Left lung (tissue), 4 donors: ENCODE measurements at regions not wholly inside any gene's neighbourhood (a gene's known extent, or its start where the extent isn't known, plus 50 kb on each side); places are given as distances from the start of the nearest gene placed in this dataset.

Source experiments
- ATAC-seq: fragments of 200-7000 bp; cut with Tn5 transposase; one replicate; pipeline ENCODE4 v1.9.1; 2020; ENCODE audit warnings: moderate library complexity
- DNase-seq, 4 donors: peaks; one replicate each; pipeline ENCODE4 v3.0.0-alpha.2; 2013 to 2020
- H3K27ac ChIP-seq, 2 donors: fragments of 200-600 bp; sonication (generic) in 1 of 2; one replicate each; pipeline versions ENCODE4 v1.5.0 to v1.8.0; 2020 to 2021
- H3K27me3 ChIP-seq, 2 donors: fragments of 200-600 bp; sonication (generic) in 1 of 2; one replicate each; pipeline versions ENCODE4 v1.5.0 to v1.8.0; 2020 to 2021
- H3K36me3 ChIP-seq, 2 donors: fragments of 200-600 bp; sonication (generic) in 1 of 2; one replicate each; pipeline versions ENCODE4 v1.5.0 to v1.8.0; 2020 to 2021
- H3K4me1 ChIP-seq, 2 donors: fragments of 200-600 bp; one replicate each; pipeline ENCODE4 v1.8.0; 2021
- H3K4me3 ChIP-seq, 2 donors: fragments of 200-600 bp; sonication (generic) in 1 of 2; one replicate each; pipeline versions ENCODE4 v1.5.0 to v1.8.0; 2020 to 2021; ENCODE audit warnings: mild to moderate bottlenecking in 1 of 2
- H3K9me3 ChIP-seq, 2 donors: fragments of 200-600 bp; sonication (generic) in 1 of 2; one replicate each; pipeline versions ENCODE4 v1.5.0 to v1.8.0; 2020 to 2021
- intact Hi-C, 2 donors: fragments of 100-400 bp; cut with DNase I; formaldehyde crosslinking; loops; one replicate each; pipeline versions ENCODE4 v1.11.2 to v1.14.2; 2022
- TF ChIP-seq, protein P1 (sequence below), 2 donors: fragments of 200-600 bp; sonication (generic) in 1 of 2; IDR thresholded peaks; one replicate each; pipeline versions ENCODE4 v1.5.0 to v1.8.0; 2021; ENCODE audit warnings: antibody characterized with exemption in 2 of 2
- donor health status: DM: no; HTN: yes; CAD: no.
- donor health status: DM: no; HTN: no; CAD: no.

DNA sequence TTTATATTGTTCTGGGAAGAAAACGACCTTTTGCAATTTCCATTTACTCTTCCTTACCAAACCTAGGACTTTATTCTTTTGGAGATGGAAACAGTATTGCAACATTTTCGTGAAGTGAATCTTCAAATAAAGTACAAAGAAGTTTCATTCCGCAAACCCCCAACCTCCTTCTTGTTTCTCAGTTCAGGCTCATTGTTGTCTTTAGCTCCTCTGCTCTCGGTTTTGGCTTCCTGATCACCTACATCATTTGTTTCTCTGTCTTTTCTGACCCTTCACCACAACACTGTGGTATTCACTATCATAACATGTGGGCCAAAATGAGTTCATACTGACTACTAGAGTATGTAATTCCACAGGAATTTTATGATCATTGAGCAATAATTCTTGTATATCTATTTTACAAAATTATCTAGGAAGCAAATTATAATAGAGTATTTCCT lies 266.8 kb downstream of the ADAMTS20 start:
- H3K4me1 ChIP-seq = peaks cover 0 to 6% of the 10 kb centered on the region in 2 donors
- DNase-seq (no peak), ATAC-seq (peak; percentile 61)
- TF ChIP-seq, protein P1, sequence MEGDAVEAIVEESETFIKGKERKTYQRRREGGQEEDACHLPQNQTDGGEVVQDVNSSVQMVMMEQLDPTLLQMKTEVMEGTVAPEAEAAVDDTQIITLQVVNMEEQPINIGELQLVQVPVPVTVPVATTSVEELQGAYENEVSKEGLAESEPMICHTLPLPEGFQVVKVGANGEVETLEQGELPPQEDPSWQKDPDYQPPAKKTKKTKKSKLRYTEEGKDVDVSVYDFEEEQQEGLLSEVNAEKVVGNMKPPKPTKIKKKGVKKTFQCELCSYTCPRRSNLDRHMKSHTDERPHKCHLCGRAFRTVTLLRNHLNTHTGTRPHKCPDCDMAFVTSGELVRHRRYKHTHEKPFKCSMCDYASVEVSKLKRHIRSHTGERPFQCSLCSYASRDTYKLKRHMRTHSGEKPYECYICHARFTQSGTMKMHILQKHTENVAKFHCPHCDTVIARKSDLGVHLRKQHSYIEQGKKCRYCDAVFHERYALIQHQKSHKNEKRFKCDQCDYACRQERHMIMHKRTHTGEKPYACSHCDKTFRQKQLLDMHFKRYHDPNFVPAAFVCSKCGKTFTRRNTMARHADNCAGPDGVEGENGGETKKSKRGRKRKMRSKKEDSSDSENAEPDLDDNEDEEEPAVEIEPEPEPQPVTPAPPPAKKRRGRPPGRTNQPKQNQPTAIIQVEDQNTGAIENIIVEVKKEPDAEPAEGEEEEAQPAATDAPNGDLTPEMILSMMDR (IDR thresholded peaks at IDR 0.05) = no peak
- H3K27me3 ChIP-seq = no peaks in the 10 kb centered on the region
- H3K36me3 ChIP-seq = no peaks in the 10 kb centered on the region
- intact Hi-C loops = no loop called here
- no peaks in the 10 kb centered on the region for H3K9me3 ChIP-seq
- no peak overlapping the region for H3K27ac ChIP-seq
- H3K4me3 ChIP-seq = no peak overlapping the region

DNA sequence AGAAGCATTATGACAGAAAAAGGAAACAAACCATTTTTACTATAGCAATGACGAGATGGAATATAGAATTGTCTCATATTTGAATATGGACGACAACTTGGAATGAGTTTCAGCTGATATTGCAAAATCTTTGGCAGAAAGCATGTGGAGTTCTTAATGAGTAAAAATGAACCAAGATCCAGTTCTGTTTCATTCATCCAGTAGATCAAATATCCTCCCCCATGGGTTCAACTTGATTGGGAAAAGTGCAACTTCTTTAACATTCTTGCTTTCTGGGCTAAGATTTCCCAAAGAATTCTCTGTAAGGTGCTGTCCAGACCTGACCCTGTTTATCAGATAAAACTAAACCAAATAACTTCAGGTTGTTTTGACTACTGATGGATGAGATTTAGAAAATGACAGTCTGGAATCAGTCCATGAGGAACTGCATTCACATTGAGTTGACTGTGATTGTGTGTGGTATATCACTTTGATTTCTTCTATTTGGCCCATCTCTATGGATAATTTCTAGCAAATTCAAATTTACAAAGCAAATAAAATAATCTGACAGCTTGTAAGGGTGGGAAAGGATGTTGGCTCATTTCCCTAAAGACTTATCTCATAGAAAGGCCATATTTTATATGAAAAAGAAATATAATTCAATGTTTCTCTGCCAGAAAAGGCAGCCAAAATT lies 267.4 kb downstream of the ADAMTS20 start:
- intact Hi-C loops = no loop called here
- Histone ChIP-seq H3K27ac (no peak overlapping the region), H3K36me3 (no peaks in the 10 kb centered on the region), H3K4me1 (peaks cover 0 to 4% of the 10 kb centered on the region in 2 donors), H3K27me3 (no peaks in the 10 kb centered on the region), H3K9me3 (no peaks in the 10 kb centered on the region), H3K4me3 (no peak overlapping the region)
- DNase-seq (no peak), ATAC-seq (no peak)
- TF ChIP-seq, protein P1 (IDR thresholded peaks at IDR 0.05) = no peak

DNA sequence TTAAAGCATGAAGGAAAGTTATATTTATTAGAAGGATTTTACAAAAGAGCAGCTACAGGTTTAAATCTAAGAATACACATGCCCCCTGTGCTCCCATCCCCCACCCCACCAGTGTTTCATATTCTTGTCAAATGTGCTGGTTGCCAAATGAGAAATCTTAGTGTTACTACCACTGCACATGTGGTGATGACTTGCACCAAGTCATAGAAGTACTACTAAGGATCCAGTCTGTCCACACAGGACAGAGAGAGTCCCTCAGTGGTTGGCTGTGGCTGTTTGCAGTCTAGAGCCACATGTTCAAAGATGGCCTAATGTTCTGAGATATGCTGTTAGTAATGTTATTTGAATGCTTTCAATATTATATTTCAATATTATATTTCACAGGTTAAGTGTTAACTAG lies 268.8 kb downstream of the ADAMTS20 start:
- intact Hi-C loops = no loop called here

DNA sequence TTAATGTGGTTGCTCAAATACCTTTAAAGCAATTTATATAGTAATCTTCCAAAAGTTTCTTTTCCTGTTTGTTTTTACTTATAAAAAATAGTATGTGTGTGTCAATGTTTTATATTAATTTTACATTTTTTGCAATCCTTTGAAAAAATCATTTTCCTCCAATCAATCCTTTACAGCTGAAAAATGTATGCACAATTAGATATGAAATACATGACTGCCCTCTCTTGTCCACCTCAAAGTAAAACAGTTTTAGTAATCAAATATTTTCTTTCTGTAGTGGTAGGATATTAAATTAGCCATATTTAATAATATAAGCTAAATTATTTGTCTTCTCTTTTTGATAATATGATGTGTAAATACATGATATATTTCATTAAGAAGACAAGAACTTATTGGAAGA lies 269.9 kb downstream of the ADAMTS20 start:
- DNase-seq = peak in 1 of 4 donors; percentile 56
- peak; percentile 47 for ATAC-seq
- TF ChIP-seq, protein P1 (IDR thresholded peaks at IDR 0.05) = peak in 1 of 2 donors; percentile 32
- Histone ChIP-seq H3K4me3 (no peak overlapping the region), H3K36me3 (no peaks in the 10 kb centered on the region), H3K4me1 (peaks cover 3 to 4% of the 10 kb centered on the region in 2 donors), H3K27ac (no peak overlapping the region), H3K9me3 (no peaks in the 10 kb centered on the region), H3K27me3 (no peaks in the 10 kb centered on the region)
- intact Hi-C loops = no loop called here

More for the DNA sequence above, 268.8 kb downstream of the ADAMTS20 start:
- Histone ChIP-seq H3K4me1 (peaks cover 0 to 2% of the 10 kb centered on the region in 2 donors), H3K4me3 (no peak overlapping the region), H3K27me3 (no peaks in the 10 kb centered on the region), H3K36me3 (no peaks in the 10 kb centered on the region), H3K27ac (no peak overlapping the region), H3K9me3 (no peaks in the 10 kb centered on the region)
- DNase-seq = no peak
- TF ChIP-seq, protein P1 (IDR thresholded peaks at IDR 0.05) = no peak
- ATAC-seq = no peak

DNA sequence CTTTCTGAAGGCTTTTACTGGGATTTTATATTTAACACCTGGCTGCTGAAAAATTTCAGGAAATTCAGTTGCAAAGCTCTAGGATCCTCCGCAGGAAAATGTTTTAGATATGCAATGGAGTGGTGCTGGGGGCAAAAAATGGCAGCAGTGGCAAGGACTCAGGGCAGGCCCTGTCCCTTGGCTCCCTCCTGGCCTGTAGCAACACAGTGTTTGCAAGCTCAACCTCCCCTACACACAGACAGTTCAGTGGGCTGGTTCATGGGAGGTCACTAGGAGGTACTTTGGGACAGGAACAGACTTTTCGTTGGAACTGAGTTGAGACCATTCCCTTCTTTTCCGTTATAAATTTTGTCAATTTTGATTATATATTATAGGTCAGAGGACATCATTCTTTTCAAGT lies 270.4 kb downstream of the ADAMTS20 start:
- H3K27ac ChIP-seq = no peak overlapping the region
- no peak overlapping the region for H3K4me3 ChIP-seq
- ATAC-seq = no peak
- intact Hi-C loops = no loop called here
- TF ChIP-seq, protein P1 (IDR thresholded peaks at IDR 0.05) = no peak
- no peak for DNase-seq
- no peaks in the 10 kb centered on the region for H3K9me3 ChIP-seq
- H3K27me3 ChIP-seq = no peaks in the 10 kb centered on the region
- H3K4me1 ChIP-seq = peaks cover 3 to 4% of the 10 kb centered on the region in 2 donors
- H3K36me3 ChIP-seq = no peaks in the 10 kb centered on the region
